Forelimb muscle (tissue), 1 donor: ENCODE measurements at regions not wholly inside any gene's neighbourhood (a gene's known extent, or its start where the extent isn't known, plus 50 kb on each side); places are given as distances from the start of the nearest gene placed in this dataset.

Experiments
- DNase-seq: peaks from one replicate; pipeline ENCODE4 v3.0.0-alpha.2; 2013; ENCODE audit warnings: low read depth

DNA sequence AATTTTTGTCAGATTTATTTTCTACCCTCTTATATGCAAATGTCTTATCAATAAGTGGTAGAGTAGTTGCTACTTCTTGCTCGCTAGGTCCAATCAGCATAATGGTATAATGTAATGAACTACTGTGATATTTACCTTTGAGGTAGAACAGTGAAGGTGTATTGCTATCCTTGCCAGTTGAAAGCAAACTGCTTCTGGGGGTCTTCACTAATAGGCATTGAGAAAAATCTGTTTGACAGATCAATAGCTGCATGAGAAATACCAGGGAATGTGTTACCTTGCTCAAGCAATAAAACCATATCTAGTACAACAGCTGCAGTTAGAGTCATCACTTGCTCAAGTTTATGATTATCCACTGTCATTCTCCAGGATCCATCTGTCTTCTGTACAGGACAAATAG lies 50.1 kb upstream of the EFEMP1 start:
- no peak for DNase-seq

GRCh38 chr2:55976681-55977080 lies 53.1 kb upstream of the EFEMP1 start:
- no peak for DNase-seq

DNA sequence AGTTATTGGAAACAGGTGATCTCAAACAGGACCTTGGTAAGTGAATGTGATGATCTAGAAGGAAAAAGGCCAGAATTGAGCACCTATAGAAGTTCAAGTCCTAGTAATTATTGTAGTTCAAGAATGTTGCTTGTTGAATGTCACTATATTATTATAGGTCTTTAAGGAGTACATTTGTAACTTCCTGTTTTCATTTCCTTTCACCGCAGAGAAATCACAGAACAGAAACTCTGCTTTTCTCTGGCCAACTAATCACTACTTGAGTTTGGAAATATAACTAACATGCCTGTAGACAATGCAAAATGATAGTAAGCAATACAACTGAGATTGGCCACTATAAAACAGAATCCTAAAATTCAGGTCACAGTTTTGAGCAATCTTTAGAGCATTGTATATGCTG lies 61.8 kb upstream of the EFEMP1 start:
- DNase-seq: no peak

GRCh38 chr2:55986001-55986400 lies 62.4 kb upstream of the EFEMP1 start:
- no peak for DNase-seq

- DNase-seq: no peak
These were observed 63.3 kb upstream of the EFEMP1 start for GRCh38 chr2:55986700-55987440.

DNA sequence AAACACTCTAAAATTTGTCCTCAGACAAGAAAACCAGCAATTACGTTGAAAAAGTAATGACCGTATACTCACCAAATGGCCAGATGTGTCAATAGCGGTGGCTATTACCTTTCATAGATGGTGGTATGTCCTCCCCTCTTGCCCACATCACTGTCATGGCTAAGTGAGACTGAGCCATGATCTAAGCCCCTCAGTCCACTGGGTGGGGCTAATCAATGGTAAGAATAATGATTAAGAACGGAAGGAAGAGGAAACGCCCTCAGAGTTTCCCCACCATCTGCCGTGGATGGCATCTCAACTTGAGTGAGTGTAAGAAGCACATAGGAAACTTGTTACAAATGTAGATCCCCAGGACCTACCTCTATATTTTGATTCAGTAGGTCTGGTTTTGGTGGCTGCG lies 65.8 kb upstream of the EFEMP1 start:
- no peak for DNase-seq

GRCh38 chr2:55992455-55992854 lies 68.9 kb upstream of the EFEMP1 start:
- DNase-seq: no peak

DNA sequence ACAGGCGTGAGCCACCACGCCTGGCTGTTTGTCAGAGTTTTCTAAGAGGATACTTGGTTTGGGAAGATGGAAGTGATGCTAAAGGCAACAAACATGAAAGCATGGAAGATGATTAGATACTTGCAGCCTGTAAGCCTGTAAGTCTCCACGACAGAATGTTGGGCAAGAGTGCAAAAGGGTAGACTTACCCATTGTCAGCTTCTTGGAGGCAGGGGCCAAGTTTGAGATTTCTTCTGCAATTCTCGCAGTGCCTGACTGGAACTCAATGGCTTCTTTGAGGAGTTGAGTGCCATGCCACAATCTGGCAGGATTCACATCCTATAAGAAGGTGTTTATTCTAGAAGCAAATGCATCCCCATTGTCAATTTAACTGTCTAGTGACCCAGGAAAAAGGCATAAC lies 70.1 kb upstream of the EFEMP1 start:
- no peak for DNase-seq

DNA sequence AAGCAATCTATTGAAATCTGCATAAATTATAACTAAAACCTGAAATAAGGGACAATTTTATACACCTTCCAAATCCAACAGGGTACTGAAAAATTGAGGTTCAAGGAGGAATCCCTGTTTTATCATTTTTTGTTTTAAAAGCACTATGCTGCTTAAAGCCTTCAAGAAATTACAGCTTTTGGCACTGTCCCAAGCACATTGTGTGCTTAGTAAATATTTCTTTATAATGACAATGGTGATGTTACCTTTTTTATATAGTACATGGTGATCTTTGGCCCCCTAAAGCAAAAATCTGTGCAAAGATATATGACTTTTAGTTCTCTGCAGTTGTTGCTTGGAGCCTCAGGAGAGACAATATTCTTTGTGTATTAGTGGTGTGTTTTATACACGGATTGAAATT lies 71.6 kb upstream of the EFEMP1 start:
- no peak for DNase-seq

GRCh38 chr2:55995902-55996301 lies 72.3 kb upstream of the EFEMP1 start:
- DNase-seq: no peak

DNA sequence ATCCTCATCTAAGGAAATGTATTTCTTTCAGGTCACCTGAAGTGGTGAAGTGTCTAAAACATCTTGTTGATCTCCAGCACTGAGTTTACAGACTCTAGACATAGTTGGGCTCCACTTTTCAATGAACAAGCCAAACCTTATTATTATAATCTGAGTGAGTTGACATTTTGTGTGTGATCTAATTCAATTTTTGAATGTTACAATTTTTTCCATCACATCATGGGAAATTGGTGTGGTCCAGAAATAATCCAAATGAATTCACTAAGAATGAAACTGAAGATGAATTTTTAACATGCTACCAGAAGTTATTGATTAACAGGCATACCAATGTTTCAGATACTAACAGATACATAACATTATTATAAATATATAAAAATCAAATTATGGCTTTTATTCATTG lies 75.6 kb upstream of the EFEMP1 start:
- DNase-seq: no peak

- peak; percentile 22 for DNase-seq
These were observed 76.2 kb upstream of the EFEMP1 start for GRCh38 chr2:55999790-56000189.

- DNase-seq: no peak
These were observed 78.4 kb upstream of the EFEMP1 start for GRCh38 chr2:56001947-56002346.

- DNase-seq: peak; percentile 84
These were observed 85.3 kb upstream of the EFEMP1 start for GRCh38 chr2:56008661-56009431.

GRCh38 chr2:56009758-56010458 lies 86.3 kb upstream of the EFEMP1 start:
- no peak for DNase-seq

DNA sequence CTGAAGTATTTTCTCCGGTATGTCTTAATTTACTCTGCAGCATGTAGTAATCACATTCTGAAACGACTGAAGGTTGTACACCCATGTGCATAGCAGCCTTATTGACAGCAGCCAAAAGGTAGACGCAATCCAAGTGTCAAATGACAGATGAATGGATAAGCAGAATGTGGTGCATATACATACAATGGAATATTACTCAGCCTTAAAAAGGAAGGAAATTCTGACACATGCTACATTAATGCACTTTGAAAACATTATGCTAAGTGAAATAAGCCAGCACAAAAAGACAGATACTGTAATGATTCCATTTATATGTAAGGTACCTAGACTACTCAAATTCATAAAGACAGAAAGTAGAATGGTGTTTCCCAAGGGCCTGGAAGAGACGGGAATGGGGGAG lies 88.0 kb upstream of the EFEMP1 start:
- DNase-seq: no peak

- DNase-seq: no peak
These were observed 88.7 kb upstream of the EFEMP1 start for GRCh38 chr2:56012221-56012765.

- DNase-seq: no peak
These were observed 89.9 kb upstream of the EFEMP1 start for GRCh38 chr2:56013475-56013874.

DNA sequence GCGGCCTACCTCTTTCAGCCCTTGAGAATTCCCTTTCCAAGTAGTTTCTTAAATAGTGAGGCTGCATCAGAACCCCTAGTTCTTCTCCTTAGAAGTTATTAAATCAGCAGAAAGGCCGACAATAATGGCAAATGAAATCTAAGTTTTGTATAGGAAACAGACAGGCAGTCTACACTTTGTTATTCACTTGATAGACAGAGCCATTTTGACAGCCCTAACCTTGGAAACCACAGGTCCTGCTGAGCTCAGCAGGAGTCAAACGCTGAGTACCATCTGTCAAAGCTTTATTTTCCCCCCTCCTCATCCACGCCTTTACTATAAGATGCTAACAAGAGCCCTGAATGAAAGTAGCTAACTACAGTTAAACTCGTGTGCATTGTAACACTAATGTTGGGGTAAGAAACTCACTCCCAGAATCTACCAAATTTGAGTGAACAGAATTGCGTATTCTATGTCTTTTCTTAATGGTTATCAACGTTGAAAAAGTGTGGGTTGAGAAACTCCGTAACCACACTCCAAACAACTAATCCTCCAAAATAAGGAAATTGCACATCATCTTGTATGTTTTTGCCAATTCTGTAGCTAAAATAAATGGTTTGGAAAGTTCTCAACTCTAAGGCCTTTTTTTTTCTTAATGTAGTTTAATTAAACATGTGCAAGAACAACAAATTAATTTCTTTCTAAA lies 90.6 kb upstream of the EFEMP1 start:
- no peak for DNase-seq

DNA sequence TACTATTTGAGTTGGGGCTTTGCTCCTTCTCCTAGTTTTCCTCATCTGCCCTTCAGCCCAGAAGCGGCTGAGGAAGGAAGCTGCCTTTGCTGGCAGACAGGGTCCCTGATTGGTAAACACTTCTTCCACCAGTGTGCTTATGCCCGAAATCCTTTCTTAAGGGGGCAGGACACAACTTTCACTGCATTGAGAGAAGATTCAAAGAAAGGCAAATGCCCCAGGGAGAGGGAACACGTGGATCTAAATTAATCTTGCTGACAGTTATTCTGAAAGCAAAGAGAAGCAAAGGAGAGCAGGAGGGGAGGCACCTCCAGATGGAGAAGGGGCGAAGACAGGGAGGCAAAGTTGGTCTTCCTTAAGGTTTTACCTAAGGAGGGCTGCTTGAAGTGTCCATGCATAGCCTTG lies 92.1 kb upstream of the EFEMP1 start:
- no peak for DNase-seq

GRCh38 chr2:56017784-56018183 lies 94.2 kb upstream of the EFEMP1 start:
- no peak for DNase-seq

DNA sequence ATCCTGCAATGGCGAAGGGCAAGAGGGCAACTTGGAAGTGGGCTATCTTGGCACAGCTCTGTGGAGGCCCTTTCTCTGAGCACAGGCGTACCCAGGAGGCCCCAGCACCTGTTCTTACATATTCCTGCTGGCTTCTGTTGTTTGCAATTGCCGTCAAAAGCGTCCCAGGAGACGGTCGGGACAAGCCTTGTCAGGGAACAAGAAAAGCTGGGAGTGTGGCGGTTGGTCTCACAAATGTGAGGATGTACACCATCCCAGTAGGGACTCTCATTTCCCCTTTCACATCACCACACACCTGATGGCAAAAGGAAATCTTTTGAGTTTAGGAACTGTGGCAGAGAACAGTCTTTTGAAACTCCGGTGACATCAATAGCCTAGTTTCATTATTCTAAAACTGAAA lies 94.7 kb upstream of the EFEMP1 start:
- DNase-seq: no peak
